IPS-15b (cell line): ENCODE measurements at regions not wholly inside any gene's neighbourhood (a gene's known extent, or its start where the extent isn't known, plus 50 kb on each side); places are given as distances from the start of the nearest gene placed in this dataset.

ENCODE experiments used
- H3K27me3 ChIP-seq: one replicate; pipeline ENCODE4 v1.6.1; 2013; ENCODE audit warnings: low read length; ENCODE audit not compliant: control insufficient read depth, insufficient read depth
- H3K36me3 ChIP-seq: one replicate; pipeline ENCODE4 v1.6.1; 2013; ENCODE audit warnings: low read length; ENCODE audit not compliant: control insufficient read depth, insufficient read depth
- H3K4me1 ChIP-seq: one replicate; pipeline ENCODE4 v1.6.1; 2013; ENCODE audit warnings: mild to moderate bottlenecking, low read length; ENCODE audit not compliant: control insufficient read depth, insufficient read depth
- H3K4me3 ChIP-seq: one replicate; pipeline ENCODE4 v1.5.1; 2013; ENCODE audit warnings: low read depth, low read length
- H3K9ac ChIP-seq: one replicate; pipeline ENCODE4 v1.6.1; 2013; ENCODE audit warnings: low read depth, mild to moderate bottlenecking, low read length
- H3K9me3 ChIP-seq: one replicate; pipeline ENCODE4 v1.6.1; 2013; ENCODE audit warnings: mild to moderate bottlenecking, low read length; ENCODE audit not compliant: control insufficient read depth, insufficient read depth

DNA sequence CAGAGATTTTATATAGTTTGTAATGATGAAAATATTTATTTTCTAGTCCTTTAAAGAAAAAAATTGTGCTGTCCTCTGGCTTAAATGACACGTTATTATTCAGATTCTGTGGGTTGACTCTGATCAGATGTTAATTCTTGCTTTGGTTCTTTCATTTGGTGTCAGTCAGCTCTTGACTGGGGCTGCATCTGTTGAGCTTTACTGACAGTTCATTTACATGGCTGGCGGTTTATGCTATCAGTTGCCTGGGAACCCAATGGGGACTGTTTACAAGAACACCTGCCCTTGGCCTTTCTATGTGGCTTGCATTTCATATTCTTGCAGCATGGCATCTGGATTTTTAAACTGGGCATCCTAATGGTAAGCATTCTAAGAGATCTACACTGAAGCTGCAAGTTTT lies 667.1 kb upstream of the FBXO33 start:
- no peaks in the 10 kb centered on the region for H3K9me3 ChIP-seq
- H3K4me3 ChIP-seq, result no peak overlapping the region
- H3K9ac ChIP-seq, result no peak overlapping the region
- H3K36me3 ChIP-seq, result no peaks in the 10 kb centered on the region
- H3K27me3 ChIP-seq, result no peaks in the 10 kb centered on the region
- no peaks in the 10 kb centered on the region for H3K4me1 ChIP-seq

DNA sequence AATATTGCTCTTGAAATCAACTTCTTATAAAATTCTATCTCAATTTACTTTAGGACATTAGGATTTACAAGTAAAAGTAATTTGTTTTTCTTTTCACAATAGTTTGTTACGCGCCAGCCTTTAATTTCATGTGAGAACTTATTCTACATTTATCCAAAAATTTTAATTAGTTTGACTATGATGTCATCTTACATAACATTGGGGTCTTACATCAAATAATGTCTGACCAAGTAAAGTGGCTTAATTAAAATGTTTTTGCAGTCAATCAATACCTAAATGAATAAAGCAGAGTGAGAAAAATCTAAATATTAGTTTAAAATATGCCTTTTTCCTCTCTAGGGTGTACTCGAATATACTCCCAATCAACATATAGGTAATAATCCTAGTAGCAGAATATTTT lies 666.2 kb upstream of the FBXO33 start:
- Histone ChIP-seq H3K36me3 (no peaks in the 10 kb centered on the region), H3K27me3 (no peaks in the 10 kb centered on the region), H3K4me1 (no peaks in the 10 kb centered on the region), H3K9ac (no peak overlapping the region), H3K4me3 (no peak overlapping the region), H3K9me3 (no peaks in the 10 kb centered on the region)

DNA sequence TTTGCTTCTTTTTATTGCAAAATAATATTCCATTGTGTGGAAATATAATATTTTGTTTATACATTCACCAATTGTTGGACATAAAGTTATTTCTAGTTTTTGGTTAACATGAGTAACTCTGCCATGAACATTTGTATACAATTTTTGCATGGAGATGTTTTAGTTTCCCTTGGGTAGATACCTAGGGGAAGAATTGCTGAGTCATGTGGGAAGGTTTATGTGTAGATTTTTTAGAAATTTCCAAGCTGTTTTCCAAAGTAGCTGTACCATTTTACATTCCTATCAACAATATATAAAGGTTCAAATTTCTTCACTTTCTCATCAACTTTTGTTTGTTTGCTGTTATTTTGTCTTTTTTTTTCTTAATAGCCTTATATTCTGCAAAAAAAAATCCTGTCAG lies 664.7 kb upstream of the FBXO33 start:
- Histone ChIP-seq H3K9me3 (no peaks in the 10 kb centered on the region), H3K4me3 (no peak overlapping the region), H3K9ac (no peak overlapping the region), H3K36me3 (no peaks in the 10 kb centered on the region), H3K27me3 (no peaks in the 10 kb centered on the region), H3K4me1 (no peaks in the 10 kb centered on the region)

GRCh38 chr14:40093800-40094199 lies 661.6 kb upstream of the FBXO33 start:
- H3K9me3 ChIP-seq, result no peaks in the 10 kb centered on the region

DNA sequence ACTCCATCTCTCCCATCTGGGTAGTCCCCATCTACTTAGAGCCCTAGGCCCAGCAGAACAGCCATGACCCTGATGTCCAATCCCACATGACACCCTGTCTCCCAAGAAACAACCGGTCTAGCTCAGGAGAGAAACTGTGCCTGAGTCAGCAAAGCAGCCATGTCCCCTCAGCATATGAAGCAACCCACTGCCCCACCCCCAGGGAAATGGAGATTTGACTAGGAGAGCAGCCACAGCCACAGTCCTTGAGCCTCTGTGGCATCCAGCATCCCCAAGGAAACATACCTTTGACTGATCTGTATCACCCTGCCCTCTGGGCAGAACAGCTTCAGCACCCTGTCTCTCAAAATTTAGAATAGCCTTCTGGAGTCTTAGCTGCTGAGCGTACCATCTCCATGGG lies 641.9 kb upstream of the FBXO33 start:
- no peak overlapping the region for H3K9ac ChIP-seq
- H3K9me3 ChIP-seq, result no peaks in the 10 kb centered on the region
- H3K36me3 ChIP-seq, result no peaks in the 10 kb centered on the region
- no peaks in the 10 kb centered on the region for H3K4me1 ChIP-seq
- H3K4me3 ChIP-seq, result no peak overlapping the region
- no peaks in the 10 kb centered on the region for H3K27me3 ChIP-seq

More at GRCh38 chr14:40093800-40094199, 661.6 kb upstream of the FBXO33 start:
- H3K4me1 ChIP-seq, result no peaks in the 10 kb centered on the region
- no peak overlapping the region for H3K9ac ChIP-seq
- H3K4me3 ChIP-seq, result no peak overlapping the region
- no peaks in the 10 kb centered on the region for H3K36me3 ChIP-seq
- H3K27me3 ChIP-seq, result no peaks in the 10 kb centered on the region

GRCh38 chr14:40072175-40072574 lies 639.9 kb upstream of the FBXO33 start:
- Histone ChIP-seq H3K9me3 (no peaks in the 10 kb centered on the region), H3K9ac (no peak overlapping the region), H3K27me3 (no peaks in the 10 kb centered on the region), H3K36me3 (no peaks in the 10 kb centered on the region), H3K4me1 (no peaks in the 10 kb centered on the region), H3K4me3 (no peak overlapping the region)

- Histone ChIP-seq H3K4me1 (peaks cover 1% of the 10 kb centered on the region), H3K4me3 (no peak overlapping the region), H3K27me3 (no peaks in the 10 kb centered on the region), H3K9me3 (no peaks in the 10 kb centered on the region), H3K36me3 (no peaks in the 10 kb centered on the region), H3K9ac (no peak overlapping the region)
Measured at GRCh38 chr14:40058901-40059897, 627.0 kb upstream of the FBXO33 start.

- Histone ChIP-seq H3K4me1 (peaks cover 8% of the 10 kb centered on the region), H3K27me3 (no peaks in the 10 kb centered on the region), H3K9ac (no peak overlapping the region), H3K36me3 (no peaks in the 10 kb centered on the region), H3K9me3 (no peaks in the 10 kb centered on the region), H3K4me3 (no peak overlapping the region)
Measured at GRCh38 chr14:40053416-40053815, 621.2 kb upstream of the FBXO33 start.

GRCh38 chr14:40028991-40029390 lies 596.8 kb upstream of the FBXO33 start:
- Histone ChIP-seq H3K27me3 (no peaks in the 10 kb centered on the region), H3K4me1 (no peaks in the 10 kb centered on the region), H3K9me3 (no peaks in the 10 kb centered on the region), H3K9ac (no peak overlapping the region), H3K4me3 (no peak overlapping the region), H3K36me3 (no peaks in the 10 kb centered on the region)

- Histone ChIP-seq H3K9me3 (no peaks in the 10 kb centered on the region), H3K9ac (no peak overlapping the region), H3K4me3 (no peak overlapping the region), H3K4me1 (no peaks in the 10 kb centered on the region), H3K27me3 (no peaks in the 10 kb centered on the region), H3K36me3 (no peaks in the 10 kb centered on the region)
Measured at GRCh38 chr14:40025101-40025500, 592.9 kb upstream of the FBXO33 start.

- Histone ChIP-seq H3K4me3 (no peak overlapping the region), H3K9me3 (no peaks in the 10 kb centered on the region), H3K4me1 (no peaks in the 10 kb centered on the region), H3K27me3 (no peaks in the 10 kb centered on the region), H3K36me3 (no peaks in the 10 kb centered on the region), H3K9ac (no peak overlapping the region)
Measured at GRCh38 chr14:40010961-40011360, 578.7 kb upstream of the FBXO33 start.

- Histone ChIP-seq H3K4me1 (no peaks in the 10 kb centered on the region), H3K9me3 (no peaks in the 10 kb centered on the region), H3K27me3 (no peaks in the 10 kb centered on the region), H3K9ac (no peak overlapping the region), H3K4me3 (no peak overlapping the region), H3K36me3 (no peaks in the 10 kb centered on the region)
Measured at GRCh38 chr14:40009771-40010170, 577.5 kb upstream of the FBXO33 start.
